ENCODE measurements at regions not wholly inside any gene's neighbourhood (a gene's known extent, or its start where the extent isn't known, plus 50 kb on each side); places are given as distances from the start of the nearest gene placed in this dataset.
A peak's percentile ranks its signal among the peaks of the same experiment; 100 is the strongest.

GRCh38 chr9:134553996-134554372, 87.6 kb upstream of the COL5A1 start:
- TF ChIP-seq EP300 (IDR thresholded peaks at IDR 0.05), result no peak
- Histone ChIP-seq H3K27ac (no peak overlapping the region), H3K27me3 (no peaks in the 10 kb centered on the region), H3K36me3 (no peaks in the 10 kb centered on the region), H3K9me3 (no peaks in the 10 kb centered on the region), H3K4me3 (no peak overlapping the region), H3K4me1 (peaks cover 0 to 46% (median 9%) of the 10 kb centered on the region in 4 donors)
- DNase-seq (ENCODE audit: low spot score in 2 of 2), result no peak
- 80 to 92% methylated on average over 9 to 10 of the region's 10 CpGs for WGBS, 2 donors

- DNase-seq (ENCODE audit: low spot score in 2 of 2), result no peak
- H3K27ac ChIP-seq, result no peak overlapping the region
- H3K9me3 ChIP-seq, result no peaks in the 10 kb centered on the region
- WGBS, 2 donors, result 46 to 47% methylated on average over 8 to 13 of the region's 22 CpGs
- TF ChIP-seq EP300 (IDR thresholded peaks at IDR 0.05) (no peak), POLR2A (IDR thresholded peaks at IDR 0.05) (no peak)
- TF ChIP-seq, protein P1, sequence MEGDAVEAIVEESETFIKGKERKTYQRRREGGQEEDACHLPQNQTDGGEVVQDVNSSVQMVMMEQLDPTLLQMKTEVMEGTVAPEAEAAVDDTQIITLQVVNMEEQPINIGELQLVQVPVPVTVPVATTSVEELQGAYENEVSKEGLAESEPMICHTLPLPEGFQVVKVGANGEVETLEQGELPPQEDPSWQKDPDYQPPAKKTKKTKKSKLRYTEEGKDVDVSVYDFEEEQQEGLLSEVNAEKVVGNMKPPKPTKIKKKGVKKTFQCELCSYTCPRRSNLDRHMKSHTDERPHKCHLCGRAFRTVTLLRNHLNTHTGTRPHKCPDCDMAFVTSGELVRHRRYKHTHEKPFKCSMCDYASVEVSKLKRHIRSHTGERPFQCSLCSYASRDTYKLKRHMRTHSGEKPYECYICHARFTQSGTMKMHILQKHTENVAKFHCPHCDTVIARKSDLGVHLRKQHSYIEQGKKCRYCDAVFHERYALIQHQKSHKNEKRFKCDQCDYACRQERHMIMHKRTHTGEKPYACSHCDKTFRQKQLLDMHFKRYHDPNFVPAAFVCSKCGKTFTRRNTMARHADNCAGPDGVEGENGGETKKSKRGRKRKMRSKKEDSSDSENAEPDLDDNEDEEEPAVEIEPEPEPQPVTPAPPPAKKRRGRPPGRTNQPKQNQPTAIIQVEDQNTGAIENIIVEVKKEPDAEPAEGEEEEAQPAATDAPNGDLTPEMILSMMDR (IDR thresholded peaks at IDR 0.05), result no peak
- H3K27me3 ChIP-seq, result no peaks in the 10 kb centered on the region
- no peak overlapping the region for H3K4me3 ChIP-seq
- peaks cover 0 to 46% (median 9%) of the 10 kb centered on the region in 4 donors for H3K4me1 ChIP-seq
- no peaks in the 10 kb centered on the region for H3K36me3 ChIP-seq
These were observed 87.1 kb upstream of the COL5A1 start for GRCh38 chr9:134554373-134555093.

DNA sequence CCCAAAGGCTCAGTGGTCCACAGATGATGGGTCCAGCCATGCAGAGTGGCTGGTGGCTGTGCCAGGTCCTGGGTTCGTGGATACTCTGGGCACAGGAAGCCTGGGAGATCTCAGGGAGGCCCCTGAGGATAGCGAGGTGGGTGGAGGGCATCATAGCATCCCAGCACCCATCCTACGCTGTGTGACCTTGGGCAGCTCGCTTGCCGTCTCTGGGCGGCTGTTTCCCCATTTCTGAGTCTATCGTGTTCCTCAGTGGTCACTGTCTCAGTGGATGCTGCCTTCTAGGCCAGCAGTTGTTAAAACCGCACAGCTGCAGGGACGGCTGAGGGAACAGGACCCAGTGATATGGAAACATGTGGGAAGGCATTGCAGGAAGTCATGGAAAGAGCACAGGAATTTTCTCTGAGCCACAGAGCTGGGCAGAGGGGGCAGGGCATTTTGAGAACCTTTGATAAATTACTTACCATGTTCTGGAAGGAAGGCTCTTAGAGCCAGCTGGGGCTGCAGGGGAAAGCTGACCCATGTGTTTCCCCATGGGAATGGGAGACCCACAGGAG, 86.4 kb upstream of the COL5A1 start:
- Histone ChIP-seq H3K27me3 (no peaks in the 10 kb centered on the region), H3K4me1 (peaks cover 0 to 46% (median 9%) of the 10 kb centered on the region in 4 donors), H3K36me3 (no peaks in the 10 kb centered on the region), H3K9me3 (no peaks in the 10 kb centered on the region), H3K27ac (no peak overlapping the region), H3K4me3 (no peak overlapping the region)
- WGBS, 2 donors, result 71 to 83% methylated on average over 4 to 8 of the region's 9 CpGs
- DNase-seq (ENCODE audit: low spot score in 2 of 2), result no peak
- TF ChIP-seq EP300 (IDR thresholded peaks at IDR 0.05) (no peak), POLR2A (IDR thresholded peaks at IDR 0.05) (no peak)
- TF ChIP-seq, protein P1 (IDR thresholded peaks at IDR 0.05), result no peak

DNA sequence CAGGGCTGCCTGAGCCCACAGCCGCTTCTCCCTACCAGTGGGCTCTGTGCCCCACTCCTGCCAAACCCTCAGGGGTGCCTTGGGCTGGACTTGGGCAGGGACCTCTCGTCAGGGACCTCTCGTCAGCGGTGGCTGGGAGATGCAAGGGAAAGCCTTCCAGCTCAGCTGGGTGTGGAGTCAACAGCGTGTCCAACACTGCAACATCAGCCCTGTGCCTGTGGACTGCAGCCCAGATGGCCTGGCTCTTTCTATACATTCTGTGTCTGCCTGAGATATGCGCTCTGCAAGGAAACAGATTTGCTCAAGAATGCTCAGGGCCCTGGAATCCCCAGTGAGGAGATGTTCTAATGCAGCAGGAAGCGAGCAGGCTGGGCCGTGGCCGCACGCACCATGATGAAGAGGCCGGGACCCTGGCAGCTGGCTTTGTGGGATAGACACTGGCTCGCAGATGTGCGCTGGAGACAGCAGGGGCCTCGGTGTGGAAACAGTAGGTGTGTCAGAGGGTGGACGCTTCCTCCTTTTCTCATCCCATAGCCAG, 85.0 kb upstream of the COL5A1 start:
- Histone ChIP-seq H3K27me3 (no peaks in the 10 kb centered on the region), H3K27ac (no peak overlapping the region), H3K4me3 (no peak overlapping the region), H3K4me1 (peaks cover 0 to 38% (median 5%) of the 10 kb centered on the region in 4 donors), H3K9me3 (no peaks in the 10 kb centered on the region), H3K36me3 (no peaks in the 10 kb centered on the region)
- TF ChIP-seq, protein P1 (IDR thresholded peaks at IDR 0.05), result no peak
- TF ChIP-seq EP300 (IDR thresholded peaks at IDR 0.05) (no peak), POLR2A (IDR thresholded peaks at IDR 0.05) (no peak)
- no peak for DNase-seq (ENCODE audit: low spot score in 2 of 2)
- 64 to 84% methylated on average over 15 of the region's 15 CpGs for WGBS, 2 donors

- TF ChIP-seq EP300 (IDR thresholded peaks at IDR 0.05) (no peak), POLR2A (IDR thresholded peaks at IDR 0.05) (no peak)
- TF ChIP-seq, protein P1 (IDR thresholded peaks at IDR 0.05), result no peak
- no peaks in the 10 kb centered on the region for H3K9me3 ChIP-seq
- no peaks in the 10 kb centered on the region for H3K36me3 ChIP-seq
- DNase-seq (ENCODE audit: low spot score in 2 of 2), result peak in 1 of 2 donors; percentile 11
- H3K4me1 ChIP-seq, result peaks cover 0 to 31% (median 2%) of the 10 kb centered on the region in 4 donors
- WGBS, 2 donors, result 73 to 80% methylated on average over 18 of the region's 18 CpGs
- no peak overlapping the region for H3K4me3 ChIP-seq
- H3K27ac ChIP-seq, result no peak overlapping the region
- H3K27me3 ChIP-seq, result no peaks in the 10 kb centered on the region
These were observed 84.3 kb upstream of the COL5A1 start for GRCh38 chr9:134557331-134557730.
